ENCODE measurements at regions not wholly inside any gene's neighbourhood (a gene's known extent, or its start where the extent isn't known, plus 50 kb on each side); places are given as distances from the start of the nearest gene placed in this dataset.
A peak's percentile ranks its signal among the peaks of the same experiment; 100 is the strongest.

DNA sequence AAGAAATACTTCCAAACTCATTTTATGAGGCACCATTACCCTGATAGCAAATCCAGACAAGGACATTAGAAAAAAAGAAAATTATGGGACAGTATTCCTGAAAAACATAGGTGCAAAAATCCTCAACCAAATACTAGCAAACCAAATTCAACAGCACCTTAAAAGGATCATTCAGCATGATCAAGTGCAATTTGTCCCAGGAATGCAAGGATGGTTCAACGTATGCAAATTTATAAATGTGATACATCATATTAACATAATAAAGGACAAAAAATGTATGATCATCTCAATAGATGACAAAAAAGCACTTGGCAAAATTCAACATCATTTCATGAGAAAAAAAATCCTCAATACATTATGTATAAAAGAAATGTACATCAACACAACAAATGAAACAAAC, 162.9 kb downstream of the DUSP6 start:
- no peaks in the 10 kb centered on the region for H3K79me2 ChIP-seq (ENCODE audit: control insufficient read depth, insufficient read depth, low read length, unreplicated experiment)

DNA sequence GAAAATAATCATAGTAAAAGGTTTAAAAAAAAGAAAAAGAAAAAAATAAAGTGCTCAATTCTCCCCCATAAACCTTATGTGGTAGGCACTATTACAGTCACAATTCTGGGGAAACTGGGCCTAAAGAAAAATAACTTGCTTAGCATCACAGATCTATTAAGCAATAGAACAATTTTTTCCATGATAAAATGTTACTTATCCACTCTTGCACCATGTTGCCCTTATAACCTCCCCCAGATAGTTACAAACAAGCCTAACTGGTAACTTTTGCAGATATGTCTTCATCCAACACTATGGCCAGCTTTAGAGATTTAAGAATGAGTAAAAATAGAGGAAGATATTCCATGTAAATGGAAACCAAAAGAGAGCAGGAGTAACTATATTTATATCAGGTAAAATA, 164.8 kb downstream of the DUSP6 start:
- no peak overlapping the region for H2AFZ ChIP-seq (ENCODE audit: low read length, unreplicated experiment)
- H3K27ac ChIP-seq (ENCODE audit: low read depth, low read length): no peak overlapping the region
- peaks cover 20% of the 10 kb centered on the region for H3K4me1 ChIP-seq (ENCODE audit: control insufficient read depth, insufficient read depth, low read length, unreplicated experiment)
- no peaks in the 10 kb centered on the region for H3K79me2 ChIP-seq (ENCODE audit: control insufficient read depth, insufficient read depth, low read length, unreplicated experiment)
- no peaks in the 10 kb centered on the region for H3K36me3 ChIP-seq (ENCODE audit: insufficient read depth, low read length)
- H3K27me3 ChIP-seq (ENCODE audit: insufficient read depth, low read length): no peaks in the 10 kb centered on the region
- H3K4me3 ChIP-seq (ENCODE audit: low read depth, low read length): no peak overlapping the region

More for the DNA sequence above, 162.9 kb downstream of the DUSP6 start:
- H3K27ac ChIP-seq (ENCODE audit: low read depth, low read length): no peak overlapping the region
- no peak overlapping the region for H2AFZ ChIP-seq (ENCODE audit: low read length, unreplicated experiment)
- H3K4me1 ChIP-seq (ENCODE audit: control insufficient read depth, insufficient read depth, low read length, unreplicated experiment): peaks cover 8% of the 10 kb centered on the region
- H3K27me3 ChIP-seq (ENCODE audit: insufficient read depth, low read length): no peaks in the 10 kb centered on the region
- H3K36me3 ChIP-seq (ENCODE audit: insufficient read depth, low read length): no peaks in the 10 kb centered on the region
- no peak overlapping the region for H3K4me3 ChIP-seq (ENCODE audit: low read depth, low read length)

DNA sequence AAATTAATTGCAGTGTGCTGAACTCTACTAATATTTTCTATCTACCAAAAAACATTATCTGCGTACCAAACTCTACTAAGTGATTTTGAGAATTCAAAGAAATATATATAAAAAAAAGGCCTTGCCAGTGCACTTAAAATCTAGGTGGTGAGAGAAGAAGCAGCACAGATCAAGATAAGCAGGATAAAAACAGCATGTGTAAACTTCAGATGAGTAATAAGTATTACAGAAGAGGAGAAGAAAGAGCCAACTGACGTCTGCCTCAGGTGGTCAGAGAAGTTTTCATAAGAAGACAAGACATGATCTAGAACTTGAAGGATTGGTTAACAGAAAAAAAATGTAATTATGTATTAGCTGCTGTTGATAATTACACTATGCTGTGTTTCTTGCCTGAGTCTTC, 166.4 kb downstream of the DUSP6 start:
- Histone ChIP-seq H3K4me1 (ENCODE audit: control insufficient read depth, insufficient read depth, low read length, unreplicated experiment) (peaks cover 34% of the 10 kb centered on the region), H3K79me2 (ENCODE audit: control insufficient read depth, insufficient read depth, low read length, unreplicated experiment) (no peaks in the 10 kb centered on the region), H2AFZ (ENCODE audit: low read length, unreplicated experiment) (no peak overlapping the region), H3K4me3 (ENCODE audit: low read depth, low read length) (no peak overlapping the region), H3K27me3 (ENCODE audit: insufficient read depth, low read length) (no peaks in the 10 kb centered on the region), H3K36me3 (ENCODE audit: insufficient read depth, low read length) (no peaks in the 10 kb centered on the region), H3K27ac (ENCODE audit: low read depth, low read length) (no peak overlapping the region)

- H3K27ac ChIP-seq (ENCODE audit: low read depth, low read length): peak overlapping the region; percentile 96; the same call in 1 of the 2 replicates
- no peaks in the 10 kb centered on the region for H3K27me3 ChIP-seq (ENCODE audit: insufficient read depth, low read length)
- peaks cover 41% of the 10 kb centered on the region for H3K4me1 ChIP-seq (ENCODE audit: control insufficient read depth, insufficient read depth, low read length, unreplicated experiment)
- H3K79me2 ChIP-seq (ENCODE audit: control insufficient read depth, insufficient read depth, low read length, unreplicated experiment): no peaks in the 10 kb centered on the region
- no peak overlapping the region for H2AFZ ChIP-seq (ENCODE audit: low read length, unreplicated experiment)
- H3K36me3 ChIP-seq (ENCODE audit: insufficient read depth, low read length): no peaks in the 10 kb centered on the region
- H3K4me3 ChIP-seq (ENCODE audit: low read depth, low read length): no peak overlapping the region
Observed at GRCh38 chr12:89185181-89185580, 167.1 kb downstream of the DUSP6 start.

- Histone ChIP-seq H3K36me3 (ENCODE audit: insufficient read depth, low read length) (no peaks in the 10 kb centered on the region), H3K79me2 (ENCODE audit: control insufficient read depth, insufficient read depth, low read length, unreplicated experiment) (no peaks in the 10 kb centered on the region), H3K27ac (ENCODE audit: low read depth, low read length) (peak overlapping the region; percentile 96), H3K4me1 (ENCODE audit: control insufficient read depth, insufficient read depth, low read length, unreplicated experiment) (peaks cover 53% of the 10 kb centered on the region), H3K4me3 (ENCODE audit: low read depth, low read length) (no peak overlapping the region), H2AFZ (ENCODE audit: low read length, unreplicated experiment) (no peak overlapping the region), H3K27me3 (ENCODE audit: insufficient read depth, low read length) (no peaks in the 10 kb centered on the region)
Observed at GRCh38 chr12:89183985-89184435, 168.3 kb downstream of the DUSP6 start.

- H3K79me2 ChIP-seq (ENCODE audit: control insufficient read depth, insufficient read depth, low read length, unreplicated experiment): no peaks in the 10 kb centered on the region
Observed at GRCh38 chr12:89181271-89181920, 170.9 kb downstream of the DUSP6 start.

GRCh38 chr12:89180496-89180895, 171.8 kb downstream of the DUSP6 start:
- peaks cover 53% of the 10 kb centered on the region for H3K4me1 ChIP-seq (ENCODE audit: control insufficient read depth, insufficient read depth, low read length, unreplicated experiment)
- peak overlapping the region; percentile 80 for H3K27ac ChIP-seq (ENCODE audit: low read depth, low read length)

More at GRCh38 chr12:89181271-89181920, 170.9 kb downstream of the DUSP6 start:
- Histone ChIP-seq H3K27me3 (ENCODE audit: insufficient read depth, low read length) (no peaks in the 10 kb centered on the region), H3K27ac (ENCODE audit: low read depth, low read length) (peak overlapping the region; percentile 80), H3K4me1 (ENCODE audit: control insufficient read depth, insufficient read depth, low read length, unreplicated experiment) (peaks cover 53% of the 10 kb centered on the region), H3K4me3 (ENCODE audit: low read depth, low read length) (no peak overlapping the region), H2AFZ (ENCODE audit: low read length, unreplicated experiment) (no peak overlapping the region), H3K36me3 (ENCODE audit: insufficient read depth, low read length) (no peaks in the 10 kb centered on the region)

DNA sequence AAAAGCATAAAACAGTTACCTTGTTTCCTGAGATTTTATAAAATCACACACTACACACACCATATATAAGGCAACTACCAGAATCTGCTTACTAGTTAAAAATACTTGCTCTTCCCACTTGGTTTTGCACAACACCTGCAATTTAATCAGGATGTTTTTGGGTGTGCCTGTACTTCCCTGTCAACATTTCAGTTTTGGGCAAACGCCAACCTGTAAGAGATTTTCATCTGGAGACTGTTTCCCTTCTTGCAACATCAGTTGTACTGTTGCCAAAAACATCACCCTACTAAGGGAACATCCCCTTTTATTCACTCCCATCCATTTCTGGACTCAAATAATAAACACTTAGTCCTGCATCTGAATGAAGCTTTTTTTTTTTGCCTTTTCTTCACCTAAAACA, 172.3 kb downstream of the DUSP6 start:
- no peak overlapping the region for H2AFZ ChIP-seq (ENCODE audit: low read length, unreplicated experiment)
- no peaks in the 10 kb centered on the region for H3K27me3 ChIP-seq (ENCODE audit: insufficient read depth, low read length)
- H3K4me3 ChIP-seq (ENCODE audit: low read depth, low read length): no peak overlapping the region
- peak overlapping the region; percentile 80 for H3K27ac ChIP-seq (ENCODE audit: low read depth, low read length)
- no peaks in the 10 kb centered on the region for H3K36me3 ChIP-seq (ENCODE audit: insufficient read depth, low read length)
- H3K4me1 ChIP-seq (ENCODE audit: control insufficient read depth, insufficient read depth, low read length, unreplicated experiment): peaks cover 51% of the 10 kb centered on the region
- no peaks in the 10 kb centered on the region for H3K79me2 ChIP-seq (ENCODE audit: control insufficient read depth, insufficient read depth, low read length, unreplicated experiment)

More at GRCh38 chr12:89180496-89180895, 171.8 kb downstream of the DUSP6 start:
- Histone ChIP-seq H3K27me3 (ENCODE audit: insufficient read depth, low read length) (no peaks in the 10 kb centered on the region), H3K36me3 (ENCODE audit: insufficient read depth, low read length) (no peaks in the 10 kb centered on the region), H2AFZ (ENCODE audit: low read length, unreplicated experiment) (no peak overlapping the region), H3K79me2 (ENCODE audit: control insufficient read depth, insufficient read depth, low read length, unreplicated experiment) (no peaks in the 10 kb centered on the region), H3K4me3 (ENCODE audit: low read depth, low read length) (no peak overlapping the region)

DNA sequence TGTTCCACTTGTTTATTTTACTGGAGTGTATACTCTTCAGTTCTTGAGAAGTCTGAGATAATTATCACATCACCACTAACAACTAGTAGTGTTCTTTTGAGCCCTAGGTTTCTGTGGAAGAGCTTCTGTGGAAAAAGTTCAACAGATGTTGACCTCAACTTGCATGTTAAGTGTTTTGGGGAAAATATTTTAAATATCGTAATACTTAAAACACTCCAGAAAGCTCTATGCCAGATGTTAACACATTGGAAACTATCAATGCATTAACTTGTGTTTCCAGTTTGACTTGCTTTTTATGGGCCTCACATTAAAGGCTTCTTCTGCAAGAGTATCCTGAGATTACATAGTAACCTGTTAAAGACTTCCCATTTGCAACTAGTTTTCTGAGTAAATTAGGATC, 173.1 kb downstream of the DUSP6 start:
- Histone ChIP-seq H3K27ac (ENCODE audit: low read depth, low read length) (peak overlapping the region; percentile 80; the same call in 1 of the 2 replicates), H3K79me2 (ENCODE audit: control insufficient read depth, insufficient read depth, low read length, unreplicated experiment) (no peaks in the 10 kb centered on the region), H3K36me3 (ENCODE audit: insufficient read depth, low read length) (no peaks in the 10 kb centered on the region), H3K4me1 (ENCODE audit: control insufficient read depth, insufficient read depth, low read length, unreplicated experiment) (peaks cover 44% of the 10 kb centered on the region), H3K4me3 (ENCODE audit: low read depth, low read length) (no peak overlapping the region), H3K27me3 (ENCODE audit: insufficient read depth, low read length) (no peaks in the 10 kb centered on the region), H2AFZ (ENCODE audit: low read length, unreplicated experiment) (no peak overlapping the region)

DNA sequence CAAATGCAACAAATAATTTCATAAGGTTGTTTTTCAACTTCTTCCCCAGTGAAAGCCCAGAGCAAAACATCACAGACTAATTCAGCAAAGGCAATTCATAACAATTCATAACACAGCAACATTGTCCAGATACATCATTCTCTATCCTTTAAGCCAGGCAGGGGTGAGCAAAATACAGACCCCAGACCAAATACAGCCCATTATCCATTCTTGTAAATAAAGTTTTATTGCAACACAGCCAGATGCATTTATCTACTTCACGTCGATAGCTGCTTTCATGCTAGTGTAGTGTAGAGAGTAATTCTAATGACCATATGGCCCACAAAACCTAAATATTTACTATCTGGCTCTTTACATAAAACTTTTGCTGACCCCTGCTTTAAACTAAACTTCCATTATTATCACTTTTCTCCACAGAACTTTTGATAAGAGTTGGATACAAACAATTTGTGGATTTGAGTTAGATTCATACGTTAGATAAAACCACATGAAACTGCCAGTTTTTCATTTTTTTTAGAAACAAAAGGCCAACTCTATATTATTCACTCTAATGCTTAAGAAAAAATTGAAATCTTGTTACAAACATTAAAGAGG, 174.4 kb downstream of the DUSP6 start:
- Histone ChIP-seq H3K36me3 (ENCODE audit: insufficient read depth, low read length) (no peaks in the 10 kb centered on the region), H3K27me3 (ENCODE audit: insufficient read depth, low read length) (no peaks in the 10 kb centered on the region), H3K4me1 (ENCODE audit: control insufficient read depth, insufficient read depth, low read length, unreplicated experiment) (peaks cover 36% of the 10 kb centered on the region), H3K79me2 (ENCODE audit: control insufficient read depth, insufficient read depth, low read length, unreplicated experiment) (no peaks in the 10 kb centered on the region), H3K27ac (ENCODE audit: low read depth, low read length) (no peak overlapping the region), H3K4me3 (ENCODE audit: low read depth, low read length) (no peak overlapping the region), H2AFZ (ENCODE audit: low read length, unreplicated experiment) (no peak overlapping the region)

GRCh38 chr12:89176676-89177075, 175.6 kb downstream of the DUSP6 start:
- Histone ChIP-seq H3K4me1 (ENCODE audit: control insufficient read depth, insufficient read depth, low read length, unreplicated experiment) (peaks cover 27% of the 10 kb centered on the region), H3K4me3 (ENCODE audit: low read depth, low read length) (no peak overlapping the region), H2AFZ (ENCODE audit: low read length, unreplicated experiment) (no peak overlapping the region), H3K27me3 (ENCODE audit: insufficient read depth, low read length) (no peaks in the 10 kb centered on the region), H3K27ac (ENCODE audit: low read depth, low read length) (no peak overlapping the region), H3K36me3 (ENCODE audit: insufficient read depth, low read length) (no peaks in the 10 kb centered on the region), H3K79me2 (ENCODE audit: control insufficient read depth, insufficient read depth, low read length, unreplicated experiment) (no peaks in the 10 kb centered on the region)
